22Rv1 (cell line): ENCODE measurements at regions not wholly inside any gene's neighbourhood (a gene's known extent, or its start where the extent isn't known, plus 50 kb on each side); places are given as distances from the start of the nearest gene placed in this dataset.

Experiments
- ZFX ChIP-seq: fragments of 450-650 bp; IDR thresholded peaks from 2 replicates; pipeline ENCODE4 v1.6.1; 2017; ENCODE audit warnings: antibody characterized with exemption, borderline replicate concordance
- TF ChIP-seq, protein P1 (sequence below): fragments of 450-650 bp; IDR thresholded peaks from 2 replicates; pipeline ENCODE4 v1.5.1; 2017; ENCODE audit warnings: mild to moderate bottlenecking

DNA sequence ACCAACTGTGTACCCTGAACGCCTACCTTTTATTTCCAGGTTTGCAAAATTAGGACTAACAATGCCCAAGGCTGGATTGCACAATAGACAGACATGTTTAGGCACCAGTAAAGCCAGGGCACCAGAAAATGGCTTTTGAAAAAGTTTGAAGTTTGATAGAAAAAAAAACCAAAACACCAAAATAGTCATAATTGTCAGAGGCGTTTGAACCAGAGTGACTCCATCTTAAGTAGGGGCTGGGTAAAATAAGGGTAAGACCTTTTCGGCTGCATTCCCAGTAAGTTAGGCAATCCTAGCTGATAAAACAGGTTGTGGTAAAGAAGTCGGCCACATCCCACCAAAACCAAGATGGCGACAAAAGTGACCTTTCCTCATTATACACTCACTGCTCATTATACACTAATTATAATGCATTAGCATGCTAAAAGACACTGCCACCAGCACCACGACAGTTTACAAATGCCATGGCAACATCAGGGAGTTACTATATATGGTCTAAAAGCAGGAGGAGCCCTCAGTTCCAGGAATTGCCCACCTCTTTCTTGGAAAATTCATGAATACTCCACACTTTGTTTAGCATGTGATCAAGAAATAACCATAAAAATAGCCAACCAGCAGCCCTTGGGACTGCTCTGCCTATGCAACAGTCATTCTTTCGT, 71.2 kb upstream of the EPCAM start:
- TF ChIP-seq, protein P1, sequence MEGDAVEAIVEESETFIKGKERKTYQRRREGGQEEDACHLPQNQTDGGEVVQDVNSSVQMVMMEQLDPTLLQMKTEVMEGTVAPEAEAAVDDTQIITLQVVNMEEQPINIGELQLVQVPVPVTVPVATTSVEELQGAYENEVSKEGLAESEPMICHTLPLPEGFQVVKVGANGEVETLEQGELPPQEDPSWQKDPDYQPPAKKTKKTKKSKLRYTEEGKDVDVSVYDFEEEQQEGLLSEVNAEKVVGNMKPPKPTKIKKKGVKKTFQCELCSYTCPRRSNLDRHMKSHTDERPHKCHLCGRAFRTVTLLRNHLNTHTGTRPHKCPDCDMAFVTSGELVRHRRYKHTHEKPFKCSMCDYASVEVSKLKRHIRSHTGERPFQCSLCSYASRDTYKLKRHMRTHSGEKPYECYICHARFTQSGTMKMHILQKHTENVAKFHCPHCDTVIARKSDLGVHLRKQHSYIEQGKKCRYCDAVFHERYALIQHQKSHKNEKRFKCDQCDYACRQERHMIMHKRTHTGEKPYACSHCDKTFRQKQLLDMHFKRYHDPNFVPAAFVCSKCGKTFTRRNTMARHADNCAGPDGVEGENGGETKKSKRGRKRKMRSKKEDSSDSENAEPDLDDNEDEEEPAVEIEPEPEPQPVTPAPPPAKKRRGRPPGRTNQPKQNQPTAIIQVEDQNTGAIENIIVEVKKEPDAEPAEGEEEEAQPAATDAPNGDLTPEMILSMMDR, result no peak
- no peak for TF ChIP-seq ZFX
